ENCODE measurements at regions not wholly inside any gene's neighbourhood (a gene's known extent, or its start where the extent isn't known, plus 50 kb on each side); places are given as distances from the start of the nearest gene placed in this dataset.

DNA sequence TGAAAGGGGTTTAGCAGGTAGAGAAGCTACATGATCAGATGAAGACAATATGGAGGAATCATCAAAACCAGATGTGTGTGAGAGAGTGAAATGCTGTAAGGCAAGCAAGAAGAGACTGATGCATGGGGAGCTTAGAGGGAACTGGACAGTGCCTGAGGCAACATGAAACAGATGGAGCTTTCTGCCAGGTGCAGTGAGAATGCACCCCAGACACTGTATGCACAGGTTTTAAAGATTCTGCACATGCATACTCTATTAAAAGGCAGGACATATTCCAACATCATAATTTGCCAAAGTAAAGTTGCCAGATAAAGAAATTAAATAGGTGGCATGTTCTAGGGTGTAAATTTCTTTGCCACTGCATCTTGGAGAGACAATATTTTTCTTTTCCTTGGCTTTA is 200.1 kb downstream of the AMY1C start:
- no peak overlapping the region for H3K4me3 ChIP-seq (ENCODE audit: control insufficient read depth in 1 of 2, extremely low read depth in 1 of 2, low read length in 1 of 2)
- no peaks in the 10 kb centered on the region for H3K4me1 ChIP-seq (ENCODE audit: control insufficient read depth in 1 of 2, extremely low read depth in 1 of 2, insufficient read depth in 2 of 2, low read length in 2 of 2)
- POLR2A ChIA-PET = no interaction called here
- H3K27me3 Mint-ChIP-seq = no peaks in the 10 kb centered on the region
- H3K27ac ChIP-seq (ENCODE audit: low read length) = no peak overlapping the region
- no peaks in the 10 kb centered on the region for H3K9me3 ChIP-seq
- no peaks in the 10 kb centered on the region for H3K36me3 Mint-ChIP-seq
- H3K27me3 ChIP-seq (replicated peaks in 1 of 2; ENCODE audit: control insufficient read depth in 2 of 2, extremely low read depth in 1 of 2, insufficient read depth in 2 of 2, low read length in 1 of 2) = no peaks in the 10 kb centered on the region
- ATAC-seq (replicated peaks in 1 of 4) (no peak), DNase-seq (no peak)
- H3K36me3 ChIP-seq (ENCODE audit: control insufficient read depth in 2 of 2, extremely low read depth in 1 of 2, insufficient read depth in 1 of 2, low read length in 1 of 2) = no peaks in the 10 kb centered on the region
- CTCF ChIA-PET = no interaction called here
- H3K4me1 Mint-ChIP-seq = no peaks in the 10 kb centered on the region
- H3K4me3 Mint-ChIP-seq = no peak overlapping the region
- no peak overlapping the region for H3K27ac Mint-ChIP-seq
- peaks cover 0 to 7% (median 2%) of the 10 kb centered on the region in 3 donors for H3K9me3 Mint-ChIP-seq

DNA sequence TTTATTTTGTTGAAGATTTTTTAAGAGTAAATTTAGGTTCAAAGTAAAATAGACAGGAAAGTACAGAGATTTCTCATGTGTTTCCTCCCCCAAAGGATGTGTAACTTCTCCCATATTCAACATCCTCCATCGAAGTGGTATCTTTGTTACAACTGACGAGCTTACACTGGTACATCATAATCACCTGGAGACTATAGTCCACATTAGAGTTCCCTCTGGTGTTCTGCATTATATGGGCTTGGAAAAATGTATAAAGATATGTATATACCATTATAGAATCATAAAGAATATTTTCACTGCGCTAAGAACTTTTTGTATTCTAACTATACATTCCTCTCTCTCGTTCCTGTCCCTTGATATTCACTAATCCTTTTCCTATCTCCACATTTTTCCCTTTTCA is 203.7 kb downstream of the AMY1C start:
- Histone ChIP-seq H3K4me3 (ENCODE audit: control insufficient read depth in 1 of 2, extremely low read depth in 1 of 2, low read length in 1 of 2) (no peak overlapping the region), H3K27ac (ENCODE audit: low read length) (no peak overlapping the region), H3K27me3 (replicated peaks in 1 of 2; ENCODE audit: control insufficient read depth in 2 of 2, extremely low read depth in 1 of 2, insufficient read depth in 2 of 2, low read length in 1 of 2) (no peaks in the 10 kb centered on the region), H3K9me3 (no peaks in the 10 kb centered on the region), H3K36me3 (ENCODE audit: control insufficient read depth in 2 of 2, extremely low read depth in 1 of 2, insufficient read depth in 1 of 2, low read length in 1 of 2) (no peaks in the 10 kb centered on the region), H3K4me1 (ENCODE audit: control insufficient read depth in 1 of 2, extremely low read depth in 1 of 2, insufficient read depth in 2 of 2, low read length in 2 of 2) (no peaks in the 10 kb centered on the region)
- DNase-seq (no peak), ATAC-seq (replicated peaks in 1 of 4) (no peak)
- ChIA-PET CTCF (no interaction called here), POLR2A (no interaction called here)
- H3K4me3 Mint-ChIP-seq = no peak overlapping the region
- no peaks in the 10 kb centered on the region for H3K36me3 Mint-ChIP-seq
- no peak overlapping the region for H3K27ac Mint-ChIP-seq
- no CpG with 5 or more reads among the region's 4 CpGs for WGBS (ENCODE audit: insufficient coverage)
- no peaks in the 10 kb centered on the region for H3K4me1 Mint-ChIP-seq
- no peaks in the 10 kb centered on the region for H3K27me3 Mint-ChIP-seq
- peaks cover 5 to 17% (median 5%) of the 10 kb centered on the region in 3 donors for H3K9me3 Mint-ChIP-seq

DNA sequence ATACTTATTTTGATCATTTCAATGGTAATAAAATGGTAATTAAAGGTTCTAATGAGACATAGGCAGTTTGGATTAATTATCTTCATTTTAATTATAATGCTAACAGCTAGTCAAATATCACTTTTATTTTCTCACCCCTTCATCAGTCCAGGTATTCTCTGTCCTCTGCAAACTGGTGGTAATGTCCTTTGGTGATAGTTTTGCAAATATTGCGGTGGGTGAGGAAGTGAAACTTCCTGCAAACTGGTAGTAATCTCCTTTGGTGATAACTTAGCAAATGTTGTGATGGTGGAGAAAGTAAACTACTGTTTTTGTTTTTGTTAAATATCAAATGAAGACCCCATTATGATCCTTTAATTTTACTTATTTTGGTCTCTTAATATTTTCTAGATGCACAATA is 209.0 kb downstream of the AMY1C start:
- H3K9me3 Mint-ChIP-seq = peaks cover 5 to 19% (median 15%) of the 10 kb centered on the region in 3 donors

DNA sequence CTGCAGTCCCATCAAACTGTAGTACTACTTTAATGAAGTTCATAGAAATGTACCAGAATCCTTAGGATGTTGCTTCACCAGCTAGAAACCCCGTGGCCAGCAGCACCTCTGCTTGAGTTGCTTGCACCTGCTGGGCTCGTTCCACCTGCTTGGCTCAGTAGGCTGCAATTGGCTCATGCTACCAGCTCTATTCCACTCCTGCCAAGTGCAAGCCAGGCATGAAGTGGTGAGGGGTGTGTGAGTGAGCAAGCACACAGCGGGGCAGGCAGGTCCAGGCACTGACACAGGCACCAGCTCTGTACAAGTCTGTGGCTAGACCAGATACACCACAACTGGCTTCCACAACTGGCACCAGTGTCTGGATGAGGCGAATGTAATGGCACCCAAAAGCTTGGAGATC is 209.9 kb downstream of the AMY1C start:
- DNase-seq (no peak), ATAC-seq (replicated peaks in 1 of 4) (no peak)
- ChIA-PET POLR2A (no interaction called here), CTCF (no interaction called here)
- WGBS (ENCODE audit: insufficient coverage) = 100% methylated on average over 1 of the region's 4 CpGs
- Mint-ChIP-seq H3K4me3 (no peak overlapping the region), H3K27me3 (no peaks in the 10 kb centered on the region), H3K9me3 (peaks cover 5 to 19% (median 12%) of the 10 kb centered on the region in 3 donors), H3K27ac (no peak overlapping the region), H3K4me1 (no peaks in the 10 kb centered on the region), H3K36me3 (no peaks in the 10 kb centered on the region)
- Histone ChIP-seq H3K4me1 (ENCODE audit: control insufficient read depth in 1 of 2, extremely low read depth in 1 of 2, insufficient read depth in 2 of 2, low read length in 2 of 2) (no peaks in the 10 kb centered on the region), H3K4me3 (ENCODE audit: control insufficient read depth in 1 of 2, extremely low read depth in 1 of 2, low read length in 1 of 2) (no peak overlapping the region), H3K27ac (ENCODE audit: low read length) (no peak overlapping the region), H3K36me3 (ENCODE audit: control insufficient read depth in 2 of 2, extremely low read depth in 1 of 2, insufficient read depth in 1 of 2, low read length in 1 of 2) (no peaks in the 10 kb centered on the region), H3K9me3 (no peaks in the 10 kb centered on the region), H3K27me3 (replicated peaks in 1 of 2; ENCODE audit: control insufficient read depth in 2 of 2, extremely low read depth in 1 of 2, insufficient read depth in 2 of 2, low read length in 1 of 2) (no peaks in the 10 kb centered on the region)

More for the DNA sequence above, 209.0 kb downstream of the AMY1C start:
- Histone ChIP-seq H3K36me3 (ENCODE audit: control insufficient read depth in 2 of 2, extremely low read depth in 1 of 2, insufficient read depth in 1 of 2, low read length in 1 of 2) (no peaks in the 10 kb centered on the region), H3K4me1 (ENCODE audit: control insufficient read depth in 1 of 2, extremely low read depth in 1 of 2, insufficient read depth in 2 of 2, low read length in 2 of 2) (no peaks in the 10 kb centered on the region), H3K27me3 (replicated peaks in 1 of 2; ENCODE audit: control insufficient read depth in 2 of 2, extremely low read depth in 1 of 2, insufficient read depth in 2 of 2, low read length in 1 of 2) (no peaks in the 10 kb centered on the region), H3K4me3 (ENCODE audit: control insufficient read depth in 1 of 2, extremely low read depth in 1 of 2, low read length in 1 of 2) (no peak overlapping the region), H3K27ac (ENCODE audit: low read length) (no peak overlapping the region), H3K9me3 (no peaks in the 10 kb centered on the region)
- no peaks in the 10 kb centered on the region for H3K27me3 Mint-ChIP-seq
- H3K36me3 Mint-ChIP-seq = no peaks in the 10 kb centered on the region
- no peaks in the 10 kb centered on the region for H3K4me1 Mint-ChIP-seq
- CTCF ChIA-PET = no interaction called here
- no peak for ATAC-seq (replicated peaks in 1 of 4)
- 80% methylated on average over 1 of the region's 1 CpG for WGBS (ENCODE audit: insufficient coverage)
- H3K4me3 Mint-ChIP-seq = no peak overlapping the region
- no peak for DNase-seq
- no peak overlapping the region for H3K27ac Mint-ChIP-seq
- POLR2A ChIA-PET = no interaction called here

DNA sequence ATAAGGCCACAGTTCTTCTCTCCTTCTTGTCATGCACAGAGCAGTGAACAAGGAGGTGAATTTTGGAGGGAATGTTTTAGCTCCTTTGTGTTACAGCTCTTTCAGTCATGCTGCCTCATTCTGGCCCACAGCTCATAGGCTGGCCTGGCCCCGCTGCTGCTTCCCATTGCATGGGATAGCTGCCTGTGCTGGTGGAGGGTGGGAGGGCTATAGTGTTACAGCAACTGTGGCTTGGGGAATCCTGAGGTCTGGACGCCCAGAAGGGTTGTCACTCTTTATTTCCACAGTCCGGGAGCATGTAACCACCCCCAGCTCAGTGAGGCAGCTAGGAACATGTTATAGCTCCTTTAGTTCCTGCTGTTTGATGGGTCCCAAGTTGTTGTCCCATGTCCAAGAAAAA is 210.3 kb downstream of the AMY1C start:
- 70% methylated on average over 2 of the region's 3 CpGs for WGBS (ENCODE audit: insufficient coverage)
- ATAC-seq (replicated peaks in 1 of 4) = no peak

DNA sequence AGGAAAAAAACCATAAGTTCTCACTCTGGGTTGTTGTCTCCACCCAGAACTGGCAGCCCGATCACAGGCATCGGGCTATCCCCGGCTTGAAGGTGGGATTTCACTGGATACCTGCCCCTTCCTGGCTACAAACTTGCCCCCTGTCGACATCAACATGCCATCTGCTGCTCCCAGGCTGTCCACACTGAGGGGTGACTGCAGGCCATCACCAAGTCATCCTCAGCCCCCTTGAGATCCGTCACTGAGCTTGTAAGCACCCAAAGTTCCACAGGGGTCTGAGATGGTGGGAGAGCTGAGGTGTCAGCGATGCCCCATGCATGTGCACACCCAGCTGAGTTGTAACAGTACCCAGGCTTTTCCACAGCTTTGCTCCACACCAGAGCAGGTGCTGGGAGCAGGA is 211.0 kb downstream of the AMY1C start:
- Mint-ChIP-seq H3K27ac (no peak overlapping the region), H3K4me3 (no peak overlapping the region), H3K27me3 (no peaks in the 10 kb centered on the region), H3K9me3 (peaks cover 8 to 21% (median 8%) of the 10 kb centered on the region in 3 donors), H3K4me1 (no peaks in the 10 kb centered on the region), H3K36me3 (no peaks in the 10 kb centered on the region)
- 78% methylated on average over 6 of the region's 6 CpGs for WGBS (ENCODE audit: insufficient coverage)
- Histone ChIP-seq H3K4me1 (ENCODE audit: control insufficient read depth in 1 of 2, extremely low read depth in 1 of 2, insufficient read depth in 2 of 2, low read length in 2 of 2) (no peaks in the 10 kb centered on the region), H3K9me3 (no peaks in the 10 kb centered on the region), H3K27me3 (replicated peaks in 1 of 2; ENCODE audit: control insufficient read depth in 2 of 2, extremely low read depth in 1 of 2, insufficient read depth in 2 of 2, low read length in 1 of 2) (no peaks in the 10 kb centered on the region), H3K36me3 (ENCODE audit: control insufficient read depth in 2 of 2, extremely low read depth in 1 of 2, insufficient read depth in 1 of 2, low read length in 1 of 2) (no peaks in the 10 kb centered on the region), H3K4me3 (ENCODE audit: control insufficient read depth in 1 of 2, extremely low read depth in 1 of 2, low read length in 1 of 2) (no peak overlapping the region), H3K27ac (ENCODE audit: low read length) (no peak overlapping the region)
- ATAC-seq (replicated peaks in 1 of 4) (no peak), DNase-seq (no peak)
- CTCF ChIA-PET = no interaction called here
- POLR2A ChIA-PET = no interaction called here

More for the DNA sequence above, 210.3 kb downstream of the AMY1C start:
- H3K4me1 ChIP-seq (ENCODE audit: control insufficient read depth in 1 of 2, extremely low read depth in 1 of 2, insufficient read depth in 2 of 2, low read length in 2 of 2) = no peaks in the 10 kb centered on the region
- no peak overlapping the region for H3K4me3 Mint-ChIP-seq
- H3K27me3 Mint-ChIP-seq = no peaks in the 10 kb centered on the region
- no peaks in the 10 kb centered on the region for H3K36me3 ChIP-seq (ENCODE audit: control insufficient read depth in 2 of 2, extremely low read depth in 1 of 2, insufficient read depth in 1 of 2, low read length in 1 of 2)
- H3K4me3 ChIP-seq (ENCODE audit: control insufficient read depth in 1 of 2, extremely low read depth in 1 of 2, low read length in 1 of 2) = no peak overlapping the region
- no peaks in the 10 kb centered on the region for H3K36me3 Mint-ChIP-seq
- H3K9me3 Mint-ChIP-seq = peaks cover 5 to 17% (median 9%) of the 10 kb centered on the region in 3 donors
- ChIA-PET CTCF (no interaction called here), POLR2A (no interaction called here)
- no peaks in the 10 kb centered on the region for H3K27me3 ChIP-seq (replicated peaks in 1 of 2; ENCODE audit: control insufficient read depth in 2 of 2, extremely low read depth in 1 of 2, insufficient read depth in 2 of 2, low read length in 1 of 2)
- no peaks in the 10 kb centered on the region for H3K9me3 ChIP-seq
- H3K4me1 Mint-ChIP-seq = no peaks in the 10 kb centered on the region
- DNase-seq = no peak
- no peak overlapping the region for H3K27ac ChIP-seq (ENCODE audit: low read length)
- no peak overlapping the region for H3K27ac Mint-ChIP-seq

DNA sequence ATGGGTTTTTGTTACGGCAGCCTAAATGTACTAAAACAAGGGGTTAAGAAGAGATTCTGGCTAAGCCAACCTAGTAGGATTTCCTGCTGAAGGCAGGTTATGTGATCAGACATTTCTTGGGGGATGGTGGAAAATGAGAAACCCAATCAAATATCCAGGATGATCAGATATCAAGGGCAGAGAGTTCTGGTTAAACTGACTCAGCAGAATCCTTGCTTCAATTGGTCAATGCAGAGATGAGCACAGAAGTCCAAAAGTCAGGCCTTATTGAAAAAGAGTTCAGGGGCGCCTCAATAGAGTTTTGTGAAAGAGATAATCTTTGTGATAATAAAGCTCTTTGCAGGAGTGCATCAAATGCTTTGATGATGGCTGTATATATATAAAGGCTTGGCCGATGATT is 237.1 kb downstream of the AMY1C start:
- H3K27me3 Mint-ChIP-seq = no peaks in the 10 kb centered on the region
- no peak for DNase-seq
- no peaks in the 10 kb centered on the region for H3K4me1 Mint-ChIP-seq
- Histone ChIP-seq H3K9me3 (no peaks in the 10 kb centered on the region), H3K4me1 (ENCODE audit: control insufficient read depth in 1 of 2, extremely low read depth in 1 of 2, insufficient read depth in 2 of 2, low read length in 2 of 2) (no peaks in the 10 kb centered on the region), H3K27me3 (replicated peaks in 1 of 2; ENCODE audit: control insufficient read depth in 2 of 2, extremely low read depth in 1 of 2, insufficient read depth in 2 of 2, low read length in 1 of 2) (no peaks in the 10 kb centered on the region), H3K36me3 (ENCODE audit: control insufficient read depth in 2 of 2, extremely low read depth in 1 of 2, insufficient read depth in 1 of 2, low read length in 1 of 2) (no peaks in the 10 kb centered on the region), H3K27ac (ENCODE audit: low read length) (no peak overlapping the region), H3K4me3 (ENCODE audit: control insufficient read depth in 1 of 2, extremely low read depth in 1 of 2, low read length in 1 of 2) (no peak overlapping the region)
- H3K27ac Mint-ChIP-seq = no peak overlapping the region
- ATAC-seq (replicated peaks in 1 of 4) = no peak
- peaks cover 13 to 23% (median 16%) of the 10 kb centered on the region in 3 donors for H3K9me3 Mint-ChIP-seq
- H3K4me3 Mint-ChIP-seq = no peak overlapping the region
- POLR2A ChIA-PET = no interaction called here
- WGBS (ENCODE audit: insufficient coverage) = 94% methylated on average over 2 of the region's 3 CpGs
- CTCF ChIA-PET = no interaction called here
- H3K36me3 Mint-ChIP-seq = no peaks in the 10 kb centered on the region
